PFSK-1 (cell line): ENCODE measurements at regions not wholly inside any gene's neighbourhood (a gene's known extent, or its start where the extent isn't known, plus 50 kb on each side); places are given as distances from the start of the nearest gene placed in this dataset.

Experiments
- FOXP2 ChIP-seq: optimal IDR thresholded peaks from 2 replicates; pipeline ENCODE3; 2011; ENCODE audit warnings: borderline replicate concordance, control low read depth, inconsistent platforms; ENCODE audit not compliant: insufficient read depth; ENCODE audit errors: extremely low read length, extremely low read depth
- POLR2AphosphoS5 ChIP-seq: IDR thresholded peaks from 2 replicates; pipeline ENCODE4 v1.6.1; 2012; ENCODE audit warnings: low read depth, mild to moderate bottlenecking, control low read depth, low read length, moderate library complexity
- SIN3A ChIP-seq: IDR thresholded peaks from 2 replicates; pipeline ENCODE4 v1.6.1; 2012; ENCODE audit warnings: mild to moderate bottlenecking, low read length, moderate library complexity, borderline replicate concordance; ENCODE audit not compliant: insufficient read depth
- TAF1 ChIP-seq: IDR thresholded peaks from 2 replicates; pipeline ENCODE4 v1.6.1; 2012; ENCODE audit warnings: low read length, control low read depth, borderline replicate concordance; ENCODE audit not compliant: insufficient read depth
- TF ChIP-seq, protein P1 (sequence below), 2 experiments: IDR thresholded peaks; 2 replicates each; pipeline versions ENCODE4 v1.6.1 to v1.8.0; 2011 to 2012; ENCODE audit warnings: low read depth in 2 of 2, low read length in 2 of 2, control low read depth in 1 of 2, inconsistent platforms in 1 of 2, mild to moderate bottlenecking in 1 of 2, moderate library complexity in 1 of 2; ENCODE audit not compliant: insufficient read depth in 1 of 2

DNA sequence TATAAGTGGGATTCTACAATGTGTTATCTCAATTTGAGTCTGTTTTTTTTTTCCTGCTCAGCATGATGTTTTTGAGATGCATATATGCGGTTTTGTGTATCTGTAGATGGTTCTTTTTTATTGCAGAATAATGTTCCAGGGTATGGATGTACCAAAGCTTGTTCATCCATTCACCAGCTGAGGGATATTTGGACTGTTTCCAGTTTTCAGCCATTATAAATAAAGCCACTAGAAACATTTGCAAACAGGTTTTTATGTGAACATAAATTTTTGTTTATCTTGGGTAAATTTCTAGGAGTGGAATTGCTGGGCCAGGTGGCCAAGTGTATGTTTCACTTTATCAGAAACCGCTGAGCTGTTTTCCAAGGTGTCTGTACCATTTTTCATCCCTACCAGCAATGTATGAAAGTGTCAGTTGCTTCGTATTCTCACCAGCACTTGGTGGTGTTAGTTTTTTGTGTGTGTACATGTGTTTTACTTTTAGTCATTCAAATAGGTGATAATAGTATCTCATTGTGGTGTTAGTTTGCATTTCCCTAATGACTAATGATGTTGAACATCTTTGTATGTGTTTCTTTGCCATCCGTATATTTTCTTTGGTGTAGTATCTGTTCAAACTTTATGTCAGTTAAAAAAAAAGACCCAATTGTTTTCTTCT, 124.2 kb downstream of the CEBPB start:
- TF ChIP-seq, protein P1, sequence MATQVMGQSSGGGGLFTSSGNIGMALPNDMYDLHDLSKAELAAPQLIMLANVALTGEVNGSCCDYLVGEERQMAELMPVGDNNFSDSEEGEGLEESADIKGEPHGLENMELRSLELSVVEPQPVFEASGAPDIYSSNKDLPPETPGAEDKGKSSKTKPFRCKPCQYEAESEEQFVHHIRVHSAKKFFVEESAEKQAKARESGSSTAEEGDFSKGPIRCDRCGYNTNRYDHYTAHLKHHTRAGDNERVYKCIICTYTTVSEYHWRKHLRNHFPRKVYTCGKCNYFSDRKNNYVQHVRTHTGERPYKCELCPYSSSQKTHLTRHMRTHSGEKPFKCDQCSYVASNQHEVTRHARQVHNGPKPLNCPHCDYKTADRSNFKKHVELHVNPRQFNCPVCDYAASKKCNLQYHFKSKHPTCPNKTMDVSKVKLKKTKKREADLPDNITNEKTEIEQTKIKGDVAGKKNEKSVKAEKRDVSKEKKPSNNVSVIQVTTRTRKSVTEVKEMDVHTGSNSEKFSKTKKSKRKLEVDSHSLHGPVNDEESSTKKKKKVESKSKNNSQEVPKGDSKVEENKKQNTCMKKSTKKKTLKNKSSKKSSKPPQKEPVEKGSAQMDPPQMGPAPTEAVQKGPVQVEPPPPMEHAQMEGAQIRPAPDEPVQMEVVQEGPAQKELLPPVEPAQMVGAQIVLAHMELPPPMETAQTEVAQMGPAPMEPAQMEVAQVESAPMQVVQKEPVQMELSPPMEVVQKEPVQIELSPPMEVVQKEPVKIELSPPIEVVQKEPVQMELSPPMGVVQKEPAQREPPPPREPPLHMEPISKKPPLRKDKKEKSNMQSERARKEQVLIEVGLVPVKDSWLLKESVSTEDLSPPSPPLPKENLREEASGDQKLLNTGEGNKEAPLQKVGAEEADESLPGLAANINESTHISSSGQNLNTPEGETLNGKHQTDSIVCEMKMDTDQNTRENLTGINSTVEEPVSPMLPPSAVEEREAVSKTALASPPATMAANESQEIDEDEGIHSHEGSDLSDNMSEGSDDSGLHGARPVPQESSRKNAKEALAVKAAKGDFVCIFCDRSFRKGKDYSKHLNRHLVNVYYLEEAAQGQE (IDR thresholded peaks at IDR 0.05; ENCODE audit: insufficient read depth in 1 of 2, low read depth in 2 of 2, low read length in 2 of 2), result no peak
- TF ChIP-seq POLR2AphosphoS5, result no peak

- TF ChIP-seq POLR2AphosphoS5, result no peak
- no peak for TF ChIP-seq FOXP2
- TF ChIP-seq, protein P1 (IDR thresholded peaks at IDR 0.05; ENCODE audit: insufficient read depth in 1 of 2, low read depth in 2 of 2, low read length in 2 of 2), result no peak
- TF ChIP-seq TAF1, result no peak
- no peak for TF ChIP-seq SIN3A
Observed at GRCh38 chr20:50315586-50316551, 125.2 kb downstream of the CEBPB start.

- no peak for TF ChIP-seq FOXP2
- TF ChIP-seq POLR2AphosphoS5, result no peak
- TF ChIP-seq TAF1, result no peak
- TF ChIP-seq, protein P1 (IDR thresholded peaks at IDR 0.05; ENCODE audit: insufficient read depth in 1 of 2, low read depth in 2 of 2, low read length in 2 of 2), result no peak
- no peak for TF ChIP-seq SIN3A
Observed at GRCh38 chr20:50317116-50317515, 126.5 kb downstream of the CEBPB start.

GRCh38 chr20:50317609-50318008, 127.0 kb downstream of the CEBPB start:
- TF ChIP-seq FOXP2, result no peak
- no peak for TF ChIP-seq TAF1
- no peak for TF ChIP-seq SIN3A
- TF ChIP-seq POLR2AphosphoS5, result no peak
- TF ChIP-seq, protein P1 (IDR thresholded peaks at IDR 0.05; ENCODE audit: insufficient read depth in 1 of 2, low read depth in 2 of 2, low read length in 2 of 2), result no peak
